K562 (cell line): ENCODE measurements at regions not wholly inside any gene's neighbourhood (a gene's known extent, or its start where the extent isn't known, plus 50 kb on each side); places are given as distances from the start of the nearest gene placed in this dataset.

Source experiments
- ATF3 ChIP-seq, 2 experiments: fragments of 450-650 bp in 1 of 2; sonication (generic) in 1 of 2; formaldehyde crosslinking in 1 of 2; IDR thresholded peaks in 1 of 2; conservative IDR thresholded peaks in 1 of 2; 2 replicates each; pipeline versions ENCODE4 v1.6.1 to v1.8.1; 2016 to 2023; ENCODE audit warnings: mild to moderate bottlenecking in 2 of 2, moderate library complexity in 2 of 2, inconsistent platforms in 1 of 2, missing genetic modification reagents in 1 of 2
- CTCF ChIP-seq, 3 experiments: IDR thresholded peaks in 2 of 3; conservative IDR thresholded peaks in 1 of 3; 2 replicates each; pipeline ENCODE4 v1.5.1; 2011 to 2012; ENCODE audit warnings: low read length in 3 of 3, mild to moderate bottlenecking in 3 of 3, control low read depth in 2 of 3, improper control_type of control experiment in 1 of 3, inconsistent platforms in 1 of 3, low read depth in 1 of 3, mixed read lengths in 1 of 3, moderate library complexity in 1 of 3; ENCODE audit not compliant: insufficient read depth in 2 of 3
- ESRRA ChIP-seq: fragments of 450-650 bp; IDR thresholded peaks from 2 replicates; pipeline ENCODE4 v1.6.1; 2014; ENCODE audit warnings: low read depth, mild to moderate bottlenecking, moderate library complexity, borderline replicate concordance
- ETV6 ChIP-seq, 3 experiments: fragments of 150-350 bp in 1 of 3; sonication (generic) in 1 of 3; formaldehyde crosslinking in 1 of 3; IDR thresholded peaks; 2 replicates each; pipeline versions ENCODE4 v1.6.1 to v1.8.0; 2014 to 2022; ENCODE audit warnings: borderline replicate concordance in 2 of 3, low read depth in 2 of 3, antibody characterized with exemption in 1 of 3, low read length in 1 of 3, mild to moderate bottlenecking in 1 of 3, missing genetic modification reagents in 1 of 3
- GABPA ChIP-seq: fragments of 200-800 bp; sonication (Bioruptor generic); conservative IDR thresholded peaks from 2 replicates; pipeline ENCODE4 v1.6.1; 2016; ENCODE audit warnings: low read depth, missing genetic modification characterization, missing compliant biosample characterization
- GATA2 ChIP-seq: sonication (generic); formaldehyde crosslinking; IDR thresholded peaks from 2 replicates; pipeline ENCODE4 v1.4.0; 2020; ENCODE audit warnings: mild to moderate bottlenecking, missing genetic modification reagents
- HSF4 ChIP-seq: fragments of 250-450 bp; sonication (Bioruptor Pico); IDR thresholded peaks from 2 replicates; pipeline ENCODE4 v2.1.2; 2022; ENCODE audit warnings: mild to moderate bottlenecking, moderate library complexity, borderline replicate concordance
- POLR2A ChIP-seq: fragments of 450-650 bp; conservative IDR thresholded peaks from 2 replicates; pipeline ENCODE4 v1.6.1; 2016
- REST ChIP-seq, 2 experiments: fragments of 450-650 bp; formaldehyde crosslinking in 1 of 2; IDR thresholded peaks; 2 replicates each; pipeline versions ENCODE4 v1.4.0 to v1.6.1; 2014 to 2020; ENCODE audit warnings: mild to moderate bottlenecking in 2 of 2, borderline replicate concordance in 1 of 2, low read depth in 1 of 2
- SIN3A ChIP-seq, 2 experiments: fragments of 150-350 bp in 1 of 2; IDR thresholded peaks; 2 replicates each; pipeline ENCODE4 v1.6.1; 2011 to 2016; ENCODE audit warnings: borderline replicate concordance in 2 of 2, low read depth in 2 of 2, low read length in 2 of 2, mild to moderate bottlenecking in 2 of 2, moderate library complexity in 2 of 2; ENCODE audit not compliant: control insufficient read depth in 1 of 2
- SREBF1 ChIP-seq: fragments of 150-350 bp; IDR thresholded peaks from 2 replicates; pipeline ENCODE4 v1.6.1; 2014; ENCODE audit warnings: antibody characterized with exemption, low read depth, low read length, borderline replicate concordance
- TCF7L2 ChIP-seq: fragments of 150-350 bp; IDR thresholded peaks from 2 replicates; pipeline ENCODE4 v1.6.1; 2016; ENCODE audit warnings: low read depth, mild to moderate bottlenecking, low read length, moderate library complexity
- ZNF124 ChIP-seq: sonication (generic); formaldehyde crosslinking; IDR thresholded peaks from 2 replicates; pipeline ENCODE4 v1.8.1; 2022; ENCODE audit warnings: missing genetic modification reagents
- ZNF583 ChIP-seq: fragments of 250-450 bp; sonication (Bioruptor Pico); IDR thresholded peaks from 2 replicates; pipeline ENCODE4 v1.4.0; 2020

- TF ChIP-seq HSF4 (no peak), ETV6 (IDR thresholded peaks at IDR 0.05; ENCODE audit: borderline replicate concordance in 1 of 2, low read depth in 2 of 2, low read length in 1 of 2) (no peak), ETV6 (CRISPR knock-in tag; IDR thresholded peaks at IDR 0.05; ENCODE audit: borderline replicate concordance) (no peak), GATA2 (no peak), POLR2A (no peak), SIN3A (IDR thresholded peaks at IDR 0.05; ENCODE audit: borderline replicate concordance in 2 of 2, control insufficient read depth in 1 of 2, low read depth in 2 of 2, low read length in 2 of 2) (no peak), CTCF (IDR thresholded peaks at IDR 0.05 in 2 of 3, conservative IDR thresholded peaks at IDR 0.05 in 1 of 3; ENCODE audit: insufficient read depth in 2 of 3, low read depth in 1 of 3, low read length in 3 of 3) (no peak), ESRRA (no peak), TCF7L2 (no peak), GABPA (tag) (no peak), REST (IDR thresholded peaks at IDR 0.05; ENCODE audit: borderline replicate concordance) (no peak), REST (CRISPR knock-in tag; IDR thresholded peaks at IDR 0.05; ENCODE audit: low read depth) (no peak), SREBF1 (no peak), ZNF583 (CRISPR knock-in tag) (no peak), ATF3 (IDR thresholded peaks at IDR 0.05) (no peak), ATF3 (CRISPR knock-in tag; conservative IDR thresholded peaks at IDR 0.05) (no peak), ZNF124 (CRISPR knock-in tag) (no peak)
Observed at GRCh38 chr1:17932164-17932563, 175.4 kb upstream of the IGSF21 start.
